ENCODE measurements at regions not wholly inside any gene's neighbourhood (a gene's known extent, or its start where the extent isn't known, plus 50 kb on each side); places are given as distances from the start of the nearest gene placed in this dataset.

DNA sequence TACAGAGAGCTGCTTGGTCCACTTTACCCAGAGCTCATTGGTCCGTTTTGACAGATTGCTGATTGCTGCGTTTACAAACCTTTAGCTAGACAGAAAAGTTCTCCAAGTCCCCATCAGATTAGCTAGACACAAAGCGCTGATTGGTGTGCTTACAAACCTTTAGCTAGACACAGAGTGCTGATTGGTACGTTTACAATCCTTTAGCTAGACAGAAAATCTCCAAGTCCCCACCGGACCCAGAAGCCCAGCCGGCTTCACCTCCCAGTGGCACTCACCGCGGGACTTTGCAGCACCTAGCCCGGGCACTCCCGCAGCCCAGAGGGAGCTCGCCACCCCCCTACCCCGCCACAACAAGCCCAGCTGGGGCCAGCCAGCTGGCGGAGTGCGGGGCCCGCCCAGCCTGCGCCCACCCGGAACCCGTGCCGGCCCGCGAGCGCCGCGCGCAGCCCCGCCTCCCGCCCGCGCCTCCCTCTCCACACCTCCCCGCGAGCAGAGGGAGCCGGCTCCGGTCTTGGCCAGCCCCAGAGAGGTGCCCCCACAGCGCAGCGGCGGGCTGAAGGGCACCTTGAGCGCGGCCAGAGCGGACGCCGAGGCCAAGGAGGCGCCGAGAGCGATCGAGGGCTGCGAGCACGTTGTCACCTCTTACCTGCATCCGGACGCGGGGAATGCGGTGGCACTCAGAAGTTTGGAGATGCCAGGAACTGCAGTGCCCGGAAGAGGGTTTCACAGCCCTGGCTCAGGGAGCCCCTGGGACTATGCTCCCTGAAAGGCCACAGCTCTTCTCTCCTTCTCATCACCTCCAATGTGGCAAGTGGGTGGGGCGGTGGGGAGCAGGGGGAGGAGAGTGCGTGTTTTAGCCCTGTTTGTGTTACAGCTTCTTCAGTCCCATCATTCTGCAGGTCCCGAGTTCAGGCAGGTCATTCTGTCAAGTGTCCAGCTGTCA lies 1504.5 kb downstream of the CDH11 start:
- no peak for DNase-seq (ENCODE audit: low spot score)

DNA sequence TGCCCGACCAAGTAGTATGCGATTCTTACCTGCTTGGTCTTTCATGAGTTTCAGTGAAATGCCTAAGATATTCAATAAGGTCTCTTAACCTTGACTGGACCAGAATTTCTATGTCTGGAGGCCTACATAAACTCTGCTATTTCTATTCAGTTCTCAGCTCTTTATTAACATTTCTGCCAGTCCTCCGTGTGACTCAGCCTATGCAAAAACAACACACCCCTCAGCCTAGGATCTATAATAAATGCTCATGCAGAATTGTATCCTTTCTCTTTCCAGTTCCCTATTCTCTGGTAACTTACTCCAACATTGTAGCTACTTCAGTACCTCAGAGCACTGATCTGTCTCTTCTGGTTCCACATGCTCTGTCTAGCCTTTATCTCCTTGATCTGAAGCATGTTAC lies 1507.4 kb downstream of the CDH11 start:
- no peak for DNase-seq (ENCODE audit: low spot score)

DNA sequence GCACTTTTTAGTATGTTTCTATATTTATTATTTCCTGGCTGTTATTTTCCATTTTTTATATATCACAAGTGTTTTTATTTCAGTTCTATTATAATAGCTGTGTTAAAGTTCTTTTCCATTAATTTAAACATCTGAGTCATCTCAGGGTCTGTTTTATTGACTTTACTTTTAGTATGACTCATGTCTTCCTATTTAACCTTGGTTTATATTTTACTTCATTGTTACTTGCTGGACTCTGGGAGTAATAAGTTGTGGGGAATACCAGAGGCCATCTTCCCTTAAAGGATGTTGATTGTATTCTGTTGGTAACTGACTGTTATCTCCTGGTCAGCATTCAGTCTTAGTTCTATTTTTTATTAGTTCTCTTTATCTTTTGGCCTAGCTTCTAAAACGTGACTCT lies 1508.2 kb downstream of the CDH11 start:
- DNase-seq (ENCODE audit: low spot score): no peak

DNA sequence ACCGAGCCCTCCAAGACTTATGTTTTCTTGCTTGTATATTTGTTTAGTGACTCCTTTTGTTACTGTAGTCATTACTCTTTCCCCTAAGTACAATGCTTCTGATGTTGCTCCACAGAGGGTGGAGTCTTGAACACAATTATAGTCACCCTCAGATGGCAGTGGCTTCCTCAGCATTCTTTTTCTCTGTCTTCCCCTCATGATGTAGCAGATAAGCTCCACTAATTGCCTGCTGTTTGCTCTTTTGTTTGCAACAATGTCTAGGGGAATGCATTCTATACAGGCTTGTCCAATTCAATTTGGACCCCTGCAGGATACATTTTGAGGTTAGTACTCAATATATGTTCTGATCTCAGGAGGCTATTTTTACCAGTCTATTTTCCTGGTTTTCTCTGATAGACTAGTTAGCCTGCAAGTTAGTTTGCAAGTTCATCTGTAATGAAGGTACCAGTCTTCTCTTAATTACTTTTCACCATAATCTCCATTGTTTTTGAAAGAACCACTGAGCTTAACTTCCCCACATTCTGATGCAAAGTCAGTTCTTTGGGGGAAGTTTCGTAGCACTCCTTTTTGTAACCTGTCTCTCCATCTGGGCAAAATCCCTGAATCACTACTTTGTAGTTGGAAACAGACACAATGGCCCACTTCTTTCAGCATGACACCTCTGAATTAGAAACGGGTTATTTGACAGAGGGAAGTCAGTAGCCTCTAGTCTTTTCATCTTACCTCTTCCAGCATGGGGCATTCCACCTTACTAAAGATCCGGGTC lies 1509.2 kb downstream of the CDH11 start:
- no peak for DNase-seq (ENCODE audit: low spot score)

DNA sequence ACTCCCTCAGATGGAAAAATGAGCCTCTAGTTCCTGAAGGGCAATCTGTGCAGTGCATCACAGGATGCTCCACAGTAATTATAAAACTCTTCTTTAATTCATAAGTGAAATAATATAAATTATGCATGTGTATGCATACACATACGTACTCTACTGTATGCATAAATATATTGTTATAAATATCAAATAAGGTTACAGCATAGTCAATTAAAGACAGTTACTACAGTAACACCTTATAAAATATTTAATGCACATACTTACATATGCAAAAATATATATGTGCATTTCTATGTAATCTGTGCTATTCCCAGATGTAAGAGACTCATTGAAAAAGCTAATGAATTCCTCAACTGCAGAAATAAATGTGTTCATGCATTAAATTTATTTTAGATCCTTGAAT lies 1515.1 kb downstream of the CDH11 start:
- no peak for DNase-seq (ENCODE audit: low spot score)

DNA sequence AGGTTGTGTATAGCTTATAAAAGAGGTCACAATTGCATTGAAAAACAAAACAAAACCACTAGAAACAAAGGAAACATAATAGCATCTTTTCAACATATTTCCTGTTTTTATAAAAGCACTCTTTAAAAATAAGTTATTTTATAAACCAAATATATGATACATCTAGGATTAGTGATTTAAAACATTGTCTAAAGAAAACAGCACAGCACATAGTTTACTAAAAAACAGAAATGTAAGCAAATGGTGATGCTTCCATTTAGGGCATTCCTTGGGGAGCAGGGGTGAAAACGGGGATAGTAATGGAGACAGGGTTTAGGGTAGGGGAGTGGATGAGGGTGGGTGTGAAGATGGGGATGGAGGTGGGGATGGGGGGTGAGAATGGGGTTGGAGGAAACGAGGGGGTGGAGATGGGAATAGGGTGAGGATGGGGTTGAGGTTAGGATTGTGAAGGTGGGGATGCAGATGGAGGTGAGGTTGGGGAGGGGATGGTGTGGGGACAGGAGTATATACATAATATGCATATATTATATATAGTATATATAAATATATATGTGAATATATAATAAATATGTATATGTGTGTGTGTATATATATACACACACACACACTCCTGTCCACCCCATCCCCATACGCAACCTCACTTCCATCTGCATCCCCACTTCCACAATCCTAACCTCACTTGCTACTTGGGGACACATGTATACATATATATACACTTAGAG lies 1519.5 kb downstream of the CDH11 start:
- DNase-seq (ENCODE audit: low spot score): no peak

DNA sequence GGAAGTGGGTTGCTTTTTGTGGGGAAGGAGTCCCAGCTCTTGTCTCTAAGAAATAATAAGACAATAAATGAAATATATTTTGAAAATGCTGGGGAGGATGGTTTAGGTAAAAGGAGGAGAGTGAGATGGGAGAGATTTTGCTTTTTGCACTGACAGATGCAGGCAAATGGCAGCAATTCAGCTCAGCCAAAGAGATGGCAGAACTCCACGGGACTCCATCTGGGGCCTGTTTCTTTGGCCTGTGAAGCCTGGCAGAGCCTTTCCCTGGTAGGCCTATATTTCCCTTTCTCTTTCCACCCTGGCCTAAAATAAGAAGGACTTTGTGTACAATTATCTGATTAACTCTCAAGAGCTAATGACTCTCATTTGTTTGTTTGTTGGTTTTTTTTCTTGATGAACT lies 1525.1 kb downstream of the CDH11 start:
- no peak for DNase-seq (ENCODE audit: low spot score)

DNA sequence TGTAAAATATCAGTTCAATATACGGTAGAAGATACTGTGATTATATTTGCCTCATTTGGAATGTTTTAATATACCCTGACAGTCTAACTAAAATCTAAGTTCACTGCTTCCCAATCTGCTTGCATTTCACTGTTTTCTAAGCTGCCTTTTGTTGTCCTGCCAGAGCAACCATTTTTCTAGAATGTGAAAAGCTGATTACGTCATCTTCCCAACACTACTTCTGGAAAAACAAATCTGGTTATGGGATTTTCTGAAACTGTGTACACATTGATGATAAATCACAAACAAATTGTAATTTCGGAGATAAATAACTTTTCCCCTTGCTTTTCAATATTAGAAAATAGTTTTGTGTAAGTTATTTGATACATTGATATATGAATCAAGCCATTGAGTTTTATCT lies 1529.0 kb downstream of the CDH11 start:
- no peak for DNase-seq (ENCODE audit: low spot score)

DNA sequence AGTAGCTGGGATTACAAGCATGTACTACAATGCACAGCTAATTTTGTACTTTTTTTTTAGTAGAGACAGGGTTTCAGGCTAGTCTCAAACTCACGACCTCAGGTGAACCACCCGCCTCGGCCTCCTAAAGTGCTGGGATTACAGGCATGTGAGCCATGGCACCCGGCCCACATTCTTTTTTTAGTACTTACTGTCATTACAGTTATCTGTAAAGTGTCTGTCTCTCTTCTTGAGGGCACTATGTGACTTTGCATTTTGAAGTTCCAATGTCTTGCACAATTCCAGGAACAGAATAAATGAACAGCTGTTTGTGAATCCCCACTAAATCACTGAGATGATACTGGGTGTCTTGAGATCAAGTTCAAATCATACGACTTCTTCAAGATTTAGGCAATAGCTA lies 1540.3 kb downstream of the CDH11 start:
- no peak for DNase-seq (ENCODE audit: low spot score)

DNA sequence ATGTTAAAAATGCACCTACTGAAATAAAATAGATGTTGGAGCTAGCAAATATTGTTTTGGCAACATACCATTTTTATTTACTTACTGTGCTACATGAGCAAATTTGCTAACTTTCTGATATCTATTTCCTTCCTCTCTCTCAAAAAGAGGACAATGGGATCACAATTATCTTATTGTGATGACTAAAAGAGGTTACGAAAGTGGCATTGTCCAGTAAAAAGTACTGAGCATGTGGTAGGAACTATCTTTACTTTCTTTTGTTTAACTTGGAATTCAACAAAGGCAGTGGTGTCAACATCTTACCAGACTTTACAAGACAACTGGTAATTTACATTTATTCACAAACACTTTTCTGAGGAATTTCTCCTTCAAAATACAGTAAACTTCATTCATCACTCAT lies 1542.6 kb upstream of the CDH8 start:
- DNase-seq (ENCODE audit: low spot score): no peak

DNA sequence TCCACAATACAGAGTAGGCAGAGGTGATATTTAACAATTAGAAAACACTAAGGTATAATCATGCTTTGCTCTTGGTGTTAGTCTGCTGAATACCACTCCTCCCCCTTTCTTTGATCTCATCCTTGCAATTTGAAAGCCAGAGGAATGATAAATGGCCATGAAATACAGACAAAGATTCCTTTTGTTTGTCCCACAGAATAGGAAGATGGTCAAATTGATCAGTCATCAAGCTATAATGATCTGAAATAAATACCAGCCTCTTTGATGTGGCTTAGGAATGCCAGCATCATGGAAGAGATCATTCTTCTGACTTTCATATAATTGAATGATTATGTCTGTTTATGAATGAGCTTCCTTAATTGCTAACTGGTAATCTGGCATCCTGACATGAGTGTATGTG lies 1541.7 kb upstream of the CDH8 start:
- DNase-seq (ENCODE audit: low spot score): no peak

DNA sequence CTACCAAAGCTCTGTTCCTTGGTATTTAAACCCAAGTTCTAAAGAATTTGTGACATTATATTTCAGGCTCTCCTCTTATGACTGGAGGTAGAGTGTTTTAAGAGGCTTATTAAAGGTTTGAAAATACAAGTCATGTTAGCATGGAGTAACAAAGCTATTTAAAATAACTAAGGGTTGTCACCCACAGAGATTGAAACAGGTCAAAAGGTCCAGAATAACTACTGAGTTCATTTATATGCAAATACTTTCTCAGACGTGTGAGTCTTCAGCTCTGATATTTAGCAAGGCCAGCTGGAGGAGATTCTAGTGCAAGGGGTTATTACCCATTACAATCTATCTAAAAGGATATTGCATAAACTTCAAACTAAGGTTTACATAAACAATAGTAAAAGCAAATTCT lies 1538.8 kb upstream of the CDH8 start:
- DNase-seq (ENCODE audit: low spot score): no peak

DNA sequence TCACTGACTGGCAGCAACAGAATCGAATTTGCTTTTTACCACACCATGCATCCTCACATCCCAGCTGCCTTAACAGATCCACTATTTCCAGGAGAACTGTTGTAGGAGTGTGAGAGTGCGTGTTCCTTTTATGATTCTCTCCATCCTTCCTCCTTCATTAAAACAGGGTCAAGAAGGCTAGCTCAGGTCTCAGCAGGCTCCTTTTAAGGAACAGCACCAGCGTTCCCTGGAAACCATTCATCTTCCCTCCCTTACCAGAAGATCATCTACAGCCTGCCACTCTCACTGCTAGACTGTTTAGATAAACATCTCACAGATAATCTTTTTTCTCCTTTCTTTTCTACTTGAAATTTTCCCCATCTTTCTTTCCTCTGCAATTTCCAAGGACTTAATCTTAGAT lies 1531.9 kb upstream of the CDH8 start:
- no peak for DNase-seq (ENCODE audit: low spot score)

DNA sequence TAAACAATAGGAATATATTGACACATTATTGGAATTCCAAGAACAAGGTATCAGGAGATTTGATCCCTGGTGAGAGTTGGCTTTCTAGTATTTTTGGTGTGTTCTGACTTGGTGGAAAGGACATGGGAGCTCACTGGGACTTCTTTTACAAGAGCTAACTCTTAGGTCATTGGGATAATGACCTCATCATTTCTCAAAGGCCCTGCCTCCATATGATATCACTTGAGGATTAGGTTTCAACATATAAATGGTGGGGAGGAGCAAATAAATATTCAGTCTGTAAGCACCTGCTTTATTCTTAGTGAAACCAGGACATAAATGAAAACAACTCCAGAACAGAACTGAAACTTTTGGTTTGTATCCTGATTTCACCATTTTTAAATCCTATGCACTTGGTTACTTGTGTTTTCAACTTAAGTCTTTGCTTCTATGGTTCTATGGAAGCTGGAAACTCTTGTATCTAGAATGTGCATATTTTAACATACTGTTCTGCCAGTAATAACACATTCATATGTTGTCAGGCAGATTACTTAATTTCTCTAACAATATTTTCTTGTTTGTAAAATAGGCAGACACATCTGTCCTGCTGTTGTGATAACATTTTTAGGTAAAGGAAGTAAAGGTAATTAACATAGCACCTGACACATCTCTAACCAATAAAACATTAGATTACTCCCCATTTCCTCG lies 1527.7 kb upstream of the CDH8 start:
- DNase-seq (ENCODE audit: low spot score): no peak

DNA sequence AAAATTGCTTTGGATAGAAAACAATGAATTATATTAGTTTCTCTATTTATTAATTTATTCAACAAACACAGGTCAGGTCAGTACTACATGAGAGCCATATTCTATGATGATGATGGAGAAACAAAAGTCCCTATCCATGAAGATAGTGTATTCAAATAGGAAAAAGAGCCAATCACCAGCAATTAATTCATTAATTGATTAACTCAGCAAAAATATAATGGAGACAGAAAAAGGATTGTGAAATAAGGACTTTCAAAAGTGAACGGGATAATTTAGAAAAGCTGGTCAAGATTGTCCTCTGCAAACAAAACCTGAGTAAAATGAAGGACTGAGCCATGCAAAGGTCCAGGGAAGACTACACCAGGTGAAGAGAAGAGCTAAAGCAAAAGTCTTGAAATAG lies 1517.7 kb upstream of the CDH8 start:
- DNase-seq (ENCODE audit: low spot score): no peak

DNA sequence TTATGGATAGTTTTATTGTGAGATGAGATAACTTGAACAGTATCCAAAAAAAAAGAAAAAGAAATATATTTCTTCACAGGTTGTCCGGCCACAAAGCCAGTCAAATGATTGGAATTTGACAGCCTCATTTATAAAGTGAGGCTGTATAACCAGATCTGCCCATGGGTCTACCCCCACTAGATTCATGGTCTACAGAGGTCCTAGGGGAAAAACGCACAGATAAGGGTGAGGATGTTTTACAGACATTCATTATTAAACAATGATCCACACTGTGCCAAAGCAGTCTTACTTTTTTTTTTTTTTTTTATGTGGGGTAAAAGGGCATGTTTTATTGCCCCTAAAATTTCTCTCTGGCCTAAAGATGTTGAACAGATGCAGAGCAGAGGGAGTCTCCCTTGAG lies 1503.0 kb upstream of the CDH8 start:
- DNase-seq (ENCODE audit: low spot score): no peak

DNA sequence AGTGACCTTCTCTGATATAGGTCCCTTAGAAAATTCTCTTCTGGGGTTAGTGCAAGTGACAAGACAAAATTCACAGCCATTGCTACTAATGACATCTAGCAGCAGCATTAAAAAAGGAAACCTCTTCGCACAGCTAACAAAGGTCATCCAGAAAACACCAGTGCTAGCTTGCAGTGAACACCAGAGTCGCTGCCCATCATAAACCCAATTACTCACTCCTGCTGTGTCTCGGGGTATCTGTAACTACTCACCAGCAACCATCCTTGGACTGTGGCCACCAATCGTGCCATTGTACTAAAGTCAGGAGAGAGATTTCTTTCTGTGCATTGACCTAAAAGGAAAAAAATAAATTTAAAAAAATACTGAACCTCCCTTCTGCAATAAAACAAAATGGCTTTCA lies 1494.7 kb upstream of the CDH8 start:
- DNase-seq (ENCODE audit: low spot score): no peak

DNA sequence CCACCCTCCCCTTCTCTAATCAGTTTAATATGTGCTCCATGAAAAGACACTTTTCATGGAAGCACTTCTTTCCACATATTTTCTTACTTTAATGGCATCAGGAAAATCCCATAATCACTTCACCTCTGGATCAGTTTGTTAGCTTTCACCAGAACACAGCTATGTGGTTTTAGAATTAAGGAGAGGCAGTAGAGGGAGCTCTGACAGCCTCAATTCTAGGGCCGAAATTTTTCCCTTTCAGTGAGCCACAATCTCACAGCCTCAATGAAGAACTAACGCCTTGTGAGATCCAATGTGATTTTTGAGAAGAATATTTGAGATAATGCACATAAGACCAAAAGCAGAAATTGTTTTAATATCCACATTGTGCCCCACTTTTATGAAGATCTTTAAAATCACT lies 1494.0 kb upstream of the CDH8 start:
- DNase-seq (ENCODE audit: low spot score): no peak

DNA sequence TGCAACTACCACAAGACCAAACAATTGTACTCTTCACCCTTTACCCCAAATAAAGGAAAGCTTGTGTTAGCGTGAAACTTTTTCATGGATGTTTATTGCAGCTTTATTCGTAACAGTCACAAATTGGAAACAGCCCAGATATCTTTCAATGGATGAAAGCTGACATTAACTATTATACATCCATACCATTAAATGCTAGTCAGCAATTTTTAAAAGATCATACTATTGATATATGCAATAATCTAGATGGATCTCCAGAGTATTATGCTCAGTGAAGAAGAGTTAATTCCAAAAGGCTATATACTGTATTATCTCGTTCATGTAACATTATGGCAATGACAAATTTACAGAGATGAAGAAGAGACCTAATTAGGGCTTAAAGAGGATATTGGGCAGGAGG lies 1491.2 kb upstream of the CDH8 start:
- DNase-seq (ENCODE audit: low spot score): no peak

DNA sequence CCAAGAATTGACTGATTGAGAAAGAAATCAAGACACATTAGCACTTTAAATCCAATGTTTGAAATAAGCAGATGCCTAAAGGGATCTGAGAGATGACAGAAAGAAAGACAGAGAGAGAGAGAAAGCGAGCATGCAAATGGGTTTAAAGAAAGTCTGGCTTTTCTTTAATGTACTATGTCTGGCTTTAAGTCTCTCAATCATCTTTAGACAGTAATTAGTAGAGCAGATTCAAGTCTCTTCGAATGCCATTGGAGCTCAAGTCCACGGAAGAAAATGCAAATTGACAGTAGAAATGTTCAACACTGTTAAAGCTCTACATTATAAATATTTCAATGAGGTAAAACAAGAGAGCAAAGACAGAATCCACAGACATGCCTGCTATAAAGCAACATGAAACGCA lies 1480.2 kb upstream of the CDH8 start:
- no peak for DNase-seq (ENCODE audit: low spot score)

DNA sequence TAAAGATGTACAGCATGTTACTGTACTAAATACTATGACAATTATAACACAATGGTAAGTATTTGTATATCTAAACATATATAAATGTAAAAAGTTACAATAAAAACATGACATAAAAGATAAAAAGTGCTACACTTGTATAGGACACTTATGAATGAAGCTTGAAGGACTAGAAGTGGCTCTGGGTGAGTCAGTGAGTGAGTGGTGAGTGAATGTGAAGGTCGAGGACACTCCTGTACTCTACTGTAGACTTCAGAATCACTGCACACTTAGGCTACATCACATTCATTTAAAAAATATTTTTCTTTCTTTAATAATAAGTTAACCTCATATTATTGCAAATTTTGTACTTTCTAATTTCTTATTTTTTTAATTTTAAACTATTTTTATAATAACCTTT lies 1476.7 kb upstream of the CDH8 start:
- DNase-seq (ENCODE audit: low spot score): no peak

DNA sequence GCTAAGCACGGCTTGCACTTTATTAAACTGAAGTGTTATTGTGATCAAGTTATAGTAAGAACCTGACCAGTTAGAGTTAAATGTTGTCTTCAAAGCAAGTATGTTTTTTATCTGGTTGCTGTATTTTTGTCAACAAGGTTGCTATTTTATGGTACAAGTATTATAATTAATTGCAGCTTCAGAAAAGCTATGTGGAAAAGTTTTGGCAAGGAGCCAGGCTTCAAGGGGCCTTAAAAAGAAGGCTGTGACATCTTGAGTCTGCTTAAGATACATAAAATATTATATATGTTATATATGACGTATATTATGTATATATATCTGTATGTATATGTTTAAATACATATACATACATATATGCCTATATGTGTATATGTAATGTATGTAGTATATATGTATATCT lies 1461.2 kb upstream of the CDH8 start:
- DNase-seq (ENCODE audit: low spot score): no peak

All from germinal center (tissue), 1 donor.